ENCODE measurements at regions not wholly inside any gene's neighbourhood (a gene's known extent, or its start where the extent isn't known, plus 50 kb on each side); places are given as distances from the start of the nearest gene placed in this dataset.

DNA sequence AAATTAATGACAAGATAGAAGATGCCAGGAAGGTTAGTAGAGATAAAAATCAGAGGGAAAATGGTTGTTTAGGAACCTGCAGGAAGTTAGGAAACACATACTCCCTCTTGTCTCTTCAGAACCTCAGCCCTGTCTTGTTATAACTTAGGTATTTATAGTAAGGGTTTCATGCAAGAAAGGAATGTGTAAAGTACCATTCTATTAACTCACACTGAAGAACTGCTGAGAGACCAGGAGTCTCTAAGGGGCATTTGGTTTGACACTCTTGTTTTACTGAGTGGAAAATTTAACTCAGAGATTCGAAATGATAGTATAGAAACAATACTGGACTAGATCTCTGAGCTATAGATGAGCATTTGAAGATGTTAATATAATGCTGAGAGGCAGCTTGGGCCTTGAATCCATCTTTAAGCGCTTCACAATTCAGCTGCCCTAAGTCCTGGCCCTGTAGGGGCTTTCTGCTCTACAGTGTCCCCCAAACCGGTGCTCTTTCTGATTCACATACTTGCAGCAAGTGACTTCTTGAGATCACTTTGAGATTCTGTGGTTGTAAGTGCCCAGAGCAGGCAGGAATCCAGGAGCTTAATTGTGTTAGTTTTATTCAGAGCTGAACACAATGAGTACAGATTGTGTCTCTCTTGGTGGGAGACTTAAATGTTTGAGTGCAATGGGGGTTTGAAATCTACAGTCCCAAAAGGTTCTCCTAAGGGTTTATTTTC, 235.0 kb upstream of the RGPD4 start:
- Histone ChIP-seq H3K18ac (ENCODE audit: insufficient read length, low read depth, low read length) (no peak overlapping the region), H3K9ac (ENCODE audit: extremely low read depth, insufficient read length, low read length) (no peak overlapping the region), H4K20me1 (ENCODE audit: control insufficient read depth, insufficient read depth, insufficient read length) (no peaks in the 10 kb centered on the region), H2BK20ac (ENCODE audit: low read depth, low read length, poor library complexity, severe bottlenecking) (no peak overlapping the region), H3K9me3 (ENCODE audit: control insufficient read depth, low read depth, low read length) (no peaks in the 10 kb centered on the region), H3K23ac (ENCODE audit: insufficient read length, low read depth, low read length) (no peak overlapping the region), H3K14ac (ENCODE audit: insufficient read depth, low read length) (no peak overlapping the region), H2BK5ac (ENCODE audit: insufficient read length, low read length) (no peak overlapping the region), H3K56ac (ENCODE audit: insufficient read length, low read depth, low read length) (no peak overlapping the region), H4K8ac (replicated peaks; ENCODE audit: insufficient read length, low read depth, low read length) (no peak overlapping the region), H4K5ac (ENCODE audit: insufficient read length, low read depth, low read length) (no peak overlapping the region), H3K4me1 (ENCODE audit: insufficient read depth, low read length) (no peaks in the 10 kb centered on the region), H3K79me1 (ENCODE audit: insufficient read depth, low read depth, low read length, poor library complexity, severe bottlenecking) (no peaks in the 10 kb centered on the region), H3K27me3 (ENCODE audit: insufficient read depth, low read length) (no peaks in the 10 kb centered on the region), H2AK5ac (ENCODE audit: insufficient read length, low read length) (no peak overlapping the region), H3T11ph (ENCODE audit: low read length) (no peak overlapping the region), H3K27ac (ENCODE audit: insufficient read length, low read depth, low read length) (no peak overlapping the region), H2AFZ (ENCODE audit: low read length) (no peak overlapping the region), H2BK12ac (ENCODE audit: insufficient read length, low read depth, low read length) (no peak overlapping the region), H4K91ac (ENCODE audit: insufficient read length, low read depth, low read length) (no peak overlapping the region), H2BK15ac (ENCODE audit: low read depth, low read length) (no peak overlapping the region), H3K4ac (ENCODE audit: low read depth, low read length) (no peak overlapping the region), H2BK120ac (ENCODE audit: low read depth, low read length, poor library complexity, severe bottlenecking) (no peak overlapping the region), H3K79me2 (ENCODE audit: insufficient read depth, low read length) (no peaks in the 10 kb centered on the region), H3K23me2 (ENCODE audit: insufficient read length, low read depth, low read length, poor library complexity, severe bottlenecking) (no peaks in the 10 kb centered on the region), H3K4me2 (ENCODE audit: insufficient read depth, insufficient read length, low read length) (no peak overlapping the region)
- no CpG with 5 or more reads among the region's 3 CpGs for WGBS (ENCODE audit: extremely low coverage, insufficient read length, low lambda C conversion rate)
- Mint-ChIP-seq H3K27me3 (ENCODE audit: low read depth) (no peaks in the 10 kb centered on the region), H3K36me3 (ENCODE audit: insufficient read depth in 1 of 3, low read depth in 3 of 3) (no peaks in the 10 kb centered on the region; a peak in 1 of 7 replicates), H3K27ac (no peak overlapping the region), H3K9me3 (no peaks in the 10 kb centered on the region; a peak in 1 of 5 replicates), H3K4me3 (no peak overlapping the region), H3K4me1 (peaks cover 3 to 11% of the 10 kb centered on the region in 2 experiments; a peak in 3 of 4 replicates)
- TF ChIP-seq, protein P1, sequence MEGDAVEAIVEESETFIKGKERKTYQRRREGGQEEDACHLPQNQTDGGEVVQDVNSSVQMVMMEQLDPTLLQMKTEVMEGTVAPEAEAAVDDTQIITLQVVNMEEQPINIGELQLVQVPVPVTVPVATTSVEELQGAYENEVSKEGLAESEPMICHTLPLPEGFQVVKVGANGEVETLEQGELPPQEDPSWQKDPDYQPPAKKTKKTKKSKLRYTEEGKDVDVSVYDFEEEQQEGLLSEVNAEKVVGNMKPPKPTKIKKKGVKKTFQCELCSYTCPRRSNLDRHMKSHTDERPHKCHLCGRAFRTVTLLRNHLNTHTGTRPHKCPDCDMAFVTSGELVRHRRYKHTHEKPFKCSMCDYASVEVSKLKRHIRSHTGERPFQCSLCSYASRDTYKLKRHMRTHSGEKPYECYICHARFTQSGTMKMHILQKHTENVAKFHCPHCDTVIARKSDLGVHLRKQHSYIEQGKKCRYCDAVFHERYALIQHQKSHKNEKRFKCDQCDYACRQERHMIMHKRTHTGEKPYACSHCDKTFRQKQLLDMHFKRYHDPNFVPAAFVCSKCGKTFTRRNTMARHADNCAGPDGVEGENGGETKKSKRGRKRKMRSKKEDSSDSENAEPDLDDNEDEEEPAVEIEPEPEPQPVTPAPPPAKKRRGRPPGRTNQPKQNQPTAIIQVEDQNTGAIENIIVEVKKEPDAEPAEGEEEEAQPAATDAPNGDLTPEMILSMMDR (conservative IDR thresholded peaks at IDR 0.05) = no peak
- no peak for DNase-seq

Data from H9 (cell line).